ENCODE measurements at regions not wholly inside any gene's neighbourhood (a gene's known extent, or its start where the extent isn't known, plus 50 kb on each side); places are given as distances from the start of the nearest gene placed in this dataset.

- DNase-seq (ENCODE audit: low read depth, low spot score), result peak; percentile 2
Observed at GRCh38 chr3:5304789-5305683, 117.5 kb downstream of the EDEM1 start.

- no peak for DNase-seq (ENCODE audit: low read depth, low spot score)
Observed at GRCh38 chr3:5305684-5305989, 118.1 kb downstream of the EDEM1 start.

GRCh38 chr3:5309171-5309570 is 121.7 kb downstream of the EDEM1 start:
- no peak for DNase-seq (ENCODE audit: low read depth, low spot score)

GRCh38 chr3:5309602-5310001 is 122.1 kb downstream of the EDEM1 start:
- DNase-seq (ENCODE audit: low read depth, low spot score), result no peak

- DNase-seq (ENCODE audit: low read depth, low spot score), result no peak
Observed at GRCh38 chr3:5310509-5310908, 123.0 kb downstream of the EDEM1 start.

- DNase-seq (ENCODE audit: low read depth, low spot score), result no peak
Observed at GRCh38 chr3:5312290-5312689, 124.8 kb downstream of the EDEM1 start.

- no peak for DNase-seq (ENCODE audit: low read depth, low spot score)
Observed at GRCh38 chr3:5314897-5315296, 127.4 kb downstream of the EDEM1 start.

- no peak for DNase-seq (ENCODE audit: low read depth, low spot score)
Observed at GRCh38 chr3:5317557-5317956, 130.1 kb downstream of the EDEM1 start.

- DNase-seq (ENCODE audit: low read depth, low spot score), result no peak
Observed at GRCh38 chr3:5319454-5319853, 131.9 kb downstream of the EDEM1 start.

- no peak for DNase-seq (ENCODE audit: low read depth, low spot score)
Observed at GRCh38 chr3:5321666-5322340, 134.3 kb downstream of the EDEM1 start.

- DNase-seq (ENCODE audit: low read depth, low spot score), result no peak
Observed at GRCh38 chr3:5324780-5325179, 137.3 kb downstream of the EDEM1 start.

GRCh38 chr3:5330152-5330810 is 142.8 kb downstream of the EDEM1 start:
- DNase-seq (ENCODE audit: low read depth, low spot score), result no peak

GRCh38 chr3:5331567-5332269 is 144.2 kb downstream of the EDEM1 start:
- no peak for DNase-seq (ENCODE audit: low read depth, low spot score)

GRCh38 chr3:5332270-5332956 is 144.9 kb downstream of the EDEM1 start:
- no peak for DNase-seq (ENCODE audit: low read depth, low spot score)

- no peak for DNase-seq (ENCODE audit: low read depth, low spot score)
Observed at GRCh38 chr3:5339967-5340535, 152.5 kb downstream of the EDEM1 start.

- no peak for DNase-seq (ENCODE audit: low read depth, low spot score)
Observed at GRCh38 chr3:5341610-5342009, 154.1 kb downstream of the EDEM1 start.

GRCh38 chr3:5343459-5343858 is 156.0 kb downstream of the EDEM1 start:
- no peak for DNase-seq (ENCODE audit: low read depth, low spot score)

- DNase-seq (ENCODE audit: low read depth, low spot score), result no peak
Observed at GRCh38 chr3:5344707-5345106, 157.2 kb downstream of the EDEM1 start.

GRCh38 chr3:5347486-5347885 is 160.0 kb downstream of the EDEM1 start:
- no peak for DNase-seq (ENCODE audit: low read depth, low spot score)

GRCh38 chr3:5348229-5348902 is 160.9 kb downstream of the EDEM1 start:
- no peak for DNase-seq (ENCODE audit: low read depth, low spot score)

GRCh38 chr3:5349343-5349742 is 161.8 kb downstream of the EDEM1 start:
- no peak for DNase-seq (ENCODE audit: low read depth, low spot score)

All from iPS DF 19.7 (cell line).